OCI-LY7 (cell line): ENCODE measurements at regions not wholly inside any gene's neighbourhood (a gene's known extent, or its start where the extent isn't known, plus 50 kb on each side); places are given as distances from the start of the nearest gene placed in this dataset.

Experiments used
- EZH2phosphoT487 ChIP-seq: fragments of 200-600 bp; sonication (generic); IDR thresholded peaks from 2 replicates; pipeline ENCODE4 v1.6.1; 2018; ENCODE audit warnings: low read depth, borderline replicate concordance, mild to moderate bottlenecking, mixed run types, antibody characterized with exemption, low read length, moderate library complexity, mixed read lengths
- TF ChIP-seq, protein P1 (sequence below): fragments of 200-600 bp; sonication (generic); conservative IDR thresholded peaks from 2 replicates; pipeline ENCODE4 v1.5.1; 2014; ENCODE audit warnings: mild to moderate bottlenecking, antibody characterized with exemption, low read length, moderate library complexity, mixed read lengths

DNA sequence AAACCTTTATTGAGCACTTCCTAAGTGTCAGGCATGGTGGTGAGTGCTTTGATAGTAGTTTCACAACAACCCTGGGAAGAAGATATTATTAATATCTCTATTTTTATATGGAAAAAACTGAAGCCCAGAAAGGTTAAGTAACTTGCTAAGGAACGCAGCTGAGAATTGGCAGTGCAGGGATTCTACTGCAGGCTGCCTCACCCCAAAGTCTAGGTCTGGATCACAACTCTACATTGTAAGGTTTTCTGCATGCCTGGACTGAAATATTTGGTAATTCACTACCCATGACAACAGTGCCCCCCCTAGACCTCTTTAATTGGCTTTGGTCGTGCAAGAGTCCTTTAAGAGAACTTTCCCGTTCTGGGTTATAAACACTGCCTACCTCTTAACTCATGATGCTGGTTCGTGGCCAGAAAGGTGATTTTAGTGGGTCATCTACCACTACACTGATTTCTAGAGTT, 67.1 kb upstream of the KCNQ5 start:
- TF ChIP-seq, protein P1, sequence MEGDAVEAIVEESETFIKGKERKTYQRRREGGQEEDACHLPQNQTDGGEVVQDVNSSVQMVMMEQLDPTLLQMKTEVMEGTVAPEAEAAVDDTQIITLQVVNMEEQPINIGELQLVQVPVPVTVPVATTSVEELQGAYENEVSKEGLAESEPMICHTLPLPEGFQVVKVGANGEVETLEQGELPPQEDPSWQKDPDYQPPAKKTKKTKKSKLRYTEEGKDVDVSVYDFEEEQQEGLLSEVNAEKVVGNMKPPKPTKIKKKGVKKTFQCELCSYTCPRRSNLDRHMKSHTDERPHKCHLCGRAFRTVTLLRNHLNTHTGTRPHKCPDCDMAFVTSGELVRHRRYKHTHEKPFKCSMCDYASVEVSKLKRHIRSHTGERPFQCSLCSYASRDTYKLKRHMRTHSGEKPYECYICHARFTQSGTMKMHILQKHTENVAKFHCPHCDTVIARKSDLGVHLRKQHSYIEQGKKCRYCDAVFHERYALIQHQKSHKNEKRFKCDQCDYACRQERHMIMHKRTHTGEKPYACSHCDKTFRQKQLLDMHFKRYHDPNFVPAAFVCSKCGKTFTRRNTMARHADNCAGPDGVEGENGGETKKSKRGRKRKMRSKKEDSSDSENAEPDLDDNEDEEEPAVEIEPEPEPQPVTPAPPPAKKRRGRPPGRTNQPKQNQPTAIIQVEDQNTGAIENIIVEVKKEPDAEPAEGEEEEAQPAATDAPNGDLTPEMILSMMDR: no peak
- TF ChIP-seq EZH2phosphoT487: no peak
